SU-DHL-6 (cell line): ENCODE measurements at regions not wholly inside any gene's neighbourhood (a gene's known extent, or its start where the extent isn't known, plus 50 kb on each side); places are given as distances from the start of the nearest gene placed in this dataset.
"Not testable (repeated sequence)": the region's sequence is repeated elsewhere in the genome, so short reads cannot be mapped to it uniquely, and the experiment has no call there.

ENCODE experiments used
- H2AFZ ChIP-seq: fragments of 200-600 bp; sonication (generic); 2 replicates; pipeline ENCODE4 v1.6.1; 2014; ENCODE audit warnings: low read depth, mild to moderate bottlenecking, moderate library complexity, mixed read lengths, antibody characterized with exemption, low read length; ENCODE audit not compliant: severe bottlenecking
- H3F3A ChIP-seq: fragments of 200-600 bp; shearing (Covaris generic); 2 replicates; pipeline ENCODE4 v1.6.0; 2016; ENCODE audit warnings: antibody characterized with exemption, mild to moderate bottlenecking; ENCODE audit not compliant: insufficient read depth
- H3K27ac ChIP-seq: fragments of 200-600 bp; sonication (generic); 2 replicates; pipeline ENCODE4 v1.5.1; 2016; ENCODE audit warnings: low read depth, mild to moderate bottlenecking, low read length, moderate library complexity, mixed read lengths
- H3K27me3 ChIP-seq: fragments of 200-600 bp; sonication (generic), shearing (Covaris generic); 2 replicates; pipeline ENCODE4 v1.6.0; 2014; ENCODE audit warnings: mild to moderate bottlenecking, low read length
- H3K36me3 ChIP-seq: fragments of 200-600 bp; sonication (generic); 2 replicates; pipeline ENCODE4 v1.6.1; 2014; ENCODE audit warnings: mild to moderate bottlenecking, low read length, mixed read lengths
- H3K4me2 ChIP-seq: fragments of 300-600, 200-600 bp; shearing (Covaris generic), sonication (generic); 2 replicates; pipeline ENCODE4 v1.6.0; 2014; ENCODE audit warnings: low read length, low read depth, mild to moderate bottlenecking; ENCODE audit not compliant: poor library complexity, severe bottlenecking
- H3K4me3 ChIP-seq: fragments of 200-600 bp; sonication (generic); 2 replicates; pipeline ENCODE4 v1.5.1; 2014; ENCODE audit warnings: antibody characterized with exemption, low read length, mild to moderate bottlenecking, mixed read lengths; ENCODE audit not compliant: insufficient read depth, poor library complexity, severe bottlenecking
- H3K79me2 ChIP-seq: fragments of 200-600 bp; sonication (generic); 2 replicates; pipeline ENCODE4 v1.6.1; 2014; ENCODE audit warnings: mild to moderate bottlenecking, low read length, moderate library complexity; ENCODE audit not compliant: insufficient read depth
- H3K9ac ChIP-seq: fragments of 200-600 bp; sonication (generic); 2 replicates; pipeline ENCODE4 v1.7.0; 2014; ENCODE audit warnings: mild to moderate bottlenecking, low read length
- H3K9me2 ChIP-seq: fragments of 200-600 bp; sonication (generic); replicated peaks from 2 replicates; pipeline ENCODE4 v1.6.1; 2014; ENCODE audit warnings: low read length; ENCODE audit not compliant: insufficient read depth
- H3K9me3 ChIP-seq: fragments of 200-600 bp; sonication (generic); 2 replicates; pipeline ENCODE4 v1.6.1; 2014; ENCODE audit warnings: low read length, mixed read lengths; ENCODE audit not compliant: insufficient read depth
- H4K20me1 ChIP-seq: fragments of 200-600 bp; sonication (generic); 2 replicates; pipeline ENCODE4 v1.6.1; 2014; ENCODE audit warnings: low read depth, mild to moderate bottlenecking, antibody characterized with exemption, low read length, moderate library complexity, mixed read lengths
- CTCF ChIP-seq: fragments of 200-600 bp; sonication (generic); IDR thresholded peaks from one replicate; pipeline ENCODE4 v1.5.1; 2017; ENCODE audit warnings: antibody characterized with exemption, mild to moderate bottlenecking, low read length, moderate library complexity; ENCODE audit not compliant: insufficient read depth, poor library complexity, severe bottlenecking
- EZH2phosphoT487 ChIP-seq: fragments of 200-600 bp; sonication (generic), shearing (Covaris generic); conservative IDR thresholded peaks from 2 replicates; pipeline ENCODE4 v1.6.1; 2018; ENCODE audit warnings: mild to moderate bottlenecking, antibody characterized with exemption, low read length, moderate library complexity, mixed read lengths

GRCh38 chr18:27520401-27520800 is 335.3 kb upstream of the CHST9 start:
- Histone ChIP-seq H2AFZ (no peak overlapping the region), H3K36me3 (no peaks in the 10 kb centered on the region), H4K20me1 (no peaks in the 10 kb centered on the region), H3K4me2 (no peak overlapping the region), H3K9ac (no peak overlapping the region), H3K27ac (no peak overlapping the region), H3F3A (no peaks in the 10 kb centered on the region), H3K9me3 (no peaks in the 10 kb centered on the region), H3K27me3 (no peaks in the 10 kb centered on the region), H3K4me3 (no peak overlapping the region), H3K9me2 (no peaks in the 10 kb centered on the region), H3K79me2 (no peaks in the 10 kb centered on the region)
- TF ChIP-seq EZH2phosphoT487: no peak
- TF ChIP-seq CTCF: no peak

DNA sequence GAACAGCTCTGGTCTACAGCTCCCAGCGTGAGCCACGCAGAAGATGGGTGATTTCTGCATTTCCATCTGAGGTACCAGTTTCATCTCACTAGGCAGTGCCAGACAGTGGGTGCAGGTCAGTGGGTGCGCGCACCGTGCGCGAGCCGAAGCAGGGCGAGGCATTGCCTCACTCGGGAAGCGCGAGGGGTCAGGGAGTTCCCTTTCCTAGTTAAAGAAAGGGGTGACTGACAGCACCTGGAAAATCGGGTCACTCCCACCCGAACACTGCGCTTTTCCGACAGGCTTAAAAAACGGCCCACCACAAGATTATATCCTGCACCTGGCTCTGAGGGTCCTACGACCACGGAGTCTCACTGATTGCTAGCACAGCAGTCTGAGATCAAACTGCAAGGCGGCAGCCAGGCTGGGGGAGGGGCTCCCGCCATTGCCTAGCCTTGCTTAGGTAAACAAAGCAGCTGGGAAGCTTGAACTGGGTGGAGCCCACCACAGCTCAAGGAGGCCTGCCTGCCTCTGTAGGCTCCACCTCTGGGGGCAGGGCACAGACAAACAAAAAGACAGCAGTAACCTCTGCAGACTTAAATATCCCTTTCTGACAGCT is 325.0 kb upstream of the CHST9 start:
- H3F3A ChIP-seq, H3K4me3 ChIP-seq, H3K27ac ChIP-seq, H2AFZ ChIP-seq, H4K20me1 ChIP-seq, H3K9ac ChIP-seq, H3K36me3 ChIP-seq, H3K9me3 ChIP-seq, H3K4me2 ChIP-seq, H3K79me2 ChIP-seq, H3K27me3 ChIP-seq, H3K9me2 ChIP-seq: not testable (repeated sequence)

- H2AFZ ChIP-seq: no peak overlapping the region
- TF ChIP-seq CTCF (no peak), EZH2phosphoT487 (no peak)
- no peak overlapping the region for H3K4me3 ChIP-seq
- no peak overlapping the region for H3K9ac ChIP-seq
- no peaks in the 10 kb centered on the region for H3K27me3 ChIP-seq
- H3K4me2 ChIP-seq: no peak overlapping the region
- H3K79me2 ChIP-seq: no peaks in the 10 kb centered on the region
- H3K9me2 ChIP-seq: no peaks in the 10 kb centered on the region
- H3K27ac ChIP-seq: no peak overlapping the region
- H3K9me3 ChIP-seq: no peaks in the 10 kb centered on the region
- H3F3A ChIP-seq: no peaks in the 10 kb centered on the region
- no peaks in the 10 kb centered on the region for H4K20me1 ChIP-seq
- no peaks in the 10 kb centered on the region for H3K36me3 ChIP-seq
Observed at GRCh38 chr18:27501671-27502070, 316.6 kb upstream of the CHST9 start.

DNA sequence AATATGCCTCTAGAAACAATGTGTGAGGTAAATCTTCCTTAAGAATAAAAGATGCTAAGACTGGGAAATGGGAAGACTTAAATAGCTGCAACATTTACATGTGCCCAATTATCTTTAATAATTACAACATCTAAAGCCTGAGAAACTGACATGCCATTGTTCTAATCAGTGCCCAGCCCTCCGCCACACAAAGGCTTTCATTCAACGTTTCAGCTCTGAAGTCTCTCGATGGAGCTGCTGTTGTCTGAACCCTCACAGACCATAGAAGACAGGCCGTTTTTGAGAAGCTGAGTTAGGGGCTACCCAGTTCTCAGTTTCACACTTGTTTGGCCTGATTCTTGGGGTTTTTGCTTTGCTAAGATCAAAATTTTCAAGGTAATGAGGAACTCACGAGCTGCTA is 315.4 kb upstream of the CHST9 start:
- Histone ChIP-seq H3K27me3 (no peaks in the 10 kb centered on the region), H3K36me3 (no peaks in the 10 kb centered on the region), H3K27ac (no peak overlapping the region), H2AFZ (no peak overlapping the region), H3K9me3 (no peaks in the 10 kb centered on the region), H3K9ac (no peak overlapping the region), H3K9me2 (no peaks in the 10 kb centered on the region), H3K4me3 (no peak overlapping the region), H4K20me1 (no peaks in the 10 kb centered on the region), H3F3A (no peaks in the 10 kb centered on the region), H3K4me2 (no peak overlapping the region), H3K79me2 (no peaks in the 10 kb centered on the region)
- no peak for TF ChIP-seq EZH2phosphoT487
- no peak for TF ChIP-seq CTCF
